ENCODE measurements at regions not wholly inside any gene's neighbourhood (a gene's known extent, or its start where the extent isn't known, plus 50 kb on each side); places are given as distances from the start of the nearest gene placed in this dataset.
A peak's percentile ranks its signal among the peaks of the same experiment; 100 is the strongest.

DNA sequence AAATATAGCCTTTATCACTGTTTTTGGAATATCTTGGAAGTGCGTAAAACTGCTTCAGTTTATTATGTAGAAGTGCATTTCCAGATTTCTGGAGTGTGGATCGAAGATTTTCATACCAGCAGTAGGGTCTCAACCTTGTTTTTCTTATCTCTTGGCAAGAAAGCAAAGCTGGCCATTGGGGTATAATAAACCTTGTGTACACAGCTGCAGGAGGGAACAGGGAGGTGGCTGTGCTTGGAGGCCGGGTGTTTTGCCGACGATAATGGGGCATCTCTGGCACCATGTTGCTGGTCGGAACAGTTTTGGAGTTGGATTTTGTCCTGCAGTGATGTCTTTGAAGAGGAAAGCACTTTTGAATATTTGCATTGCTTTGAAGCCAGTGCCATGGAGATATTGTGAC is 308.8 kb upstream of the DMRT1 start:
- H3K27me3 Mint-ChIP-seq (ENCODE audit: insufficient read depth, low read depth, poor library complexity) = peaks cover 3% of the 10 kb centered on the region
- DNase-seq (ENCODE audit: low spot score) = no peak
- no peak for TF ChIP-seq ZNF114 (CRISPR knock-in tag; IDR thresholded peaks at IDR 0.05)
- no peak for TF ChIP-seq ETS1 (IDR thresholded peaks at IDR 0.05)
- TF ChIP-seq, protein P1, sequence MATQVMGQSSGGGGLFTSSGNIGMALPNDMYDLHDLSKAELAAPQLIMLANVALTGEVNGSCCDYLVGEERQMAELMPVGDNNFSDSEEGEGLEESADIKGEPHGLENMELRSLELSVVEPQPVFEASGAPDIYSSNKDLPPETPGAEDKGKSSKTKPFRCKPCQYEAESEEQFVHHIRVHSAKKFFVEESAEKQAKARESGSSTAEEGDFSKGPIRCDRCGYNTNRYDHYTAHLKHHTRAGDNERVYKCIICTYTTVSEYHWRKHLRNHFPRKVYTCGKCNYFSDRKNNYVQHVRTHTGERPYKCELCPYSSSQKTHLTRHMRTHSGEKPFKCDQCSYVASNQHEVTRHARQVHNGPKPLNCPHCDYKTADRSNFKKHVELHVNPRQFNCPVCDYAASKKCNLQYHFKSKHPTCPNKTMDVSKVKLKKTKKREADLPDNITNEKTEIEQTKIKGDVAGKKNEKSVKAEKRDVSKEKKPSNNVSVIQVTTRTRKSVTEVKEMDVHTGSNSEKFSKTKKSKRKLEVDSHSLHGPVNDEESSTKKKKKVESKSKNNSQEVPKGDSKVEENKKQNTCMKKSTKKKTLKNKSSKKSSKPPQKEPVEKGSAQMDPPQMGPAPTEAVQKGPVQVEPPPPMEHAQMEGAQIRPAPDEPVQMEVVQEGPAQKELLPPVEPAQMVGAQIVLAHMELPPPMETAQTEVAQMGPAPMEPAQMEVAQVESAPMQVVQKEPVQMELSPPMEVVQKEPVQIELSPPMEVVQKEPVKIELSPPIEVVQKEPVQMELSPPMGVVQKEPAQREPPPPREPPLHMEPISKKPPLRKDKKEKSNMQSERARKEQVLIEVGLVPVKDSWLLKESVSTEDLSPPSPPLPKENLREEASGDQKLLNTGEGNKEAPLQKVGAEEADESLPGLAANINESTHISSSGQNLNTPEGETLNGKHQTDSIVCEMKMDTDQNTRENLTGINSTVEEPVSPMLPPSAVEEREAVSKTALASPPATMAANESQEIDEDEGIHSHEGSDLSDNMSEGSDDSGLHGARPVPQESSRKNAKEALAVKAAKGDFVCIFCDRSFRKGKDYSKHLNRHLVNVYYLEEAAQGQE (IDR thresholded peaks at IDR 0.05; ENCODE audit: unreplicated experiment) = no peak
- no peak for TF ChIP-seq NANOG (IDR thresholded peaks at IDR 0.05; ENCODE audit: borderline replicate concordance)
- TF ChIP-seq, protein P2, sequence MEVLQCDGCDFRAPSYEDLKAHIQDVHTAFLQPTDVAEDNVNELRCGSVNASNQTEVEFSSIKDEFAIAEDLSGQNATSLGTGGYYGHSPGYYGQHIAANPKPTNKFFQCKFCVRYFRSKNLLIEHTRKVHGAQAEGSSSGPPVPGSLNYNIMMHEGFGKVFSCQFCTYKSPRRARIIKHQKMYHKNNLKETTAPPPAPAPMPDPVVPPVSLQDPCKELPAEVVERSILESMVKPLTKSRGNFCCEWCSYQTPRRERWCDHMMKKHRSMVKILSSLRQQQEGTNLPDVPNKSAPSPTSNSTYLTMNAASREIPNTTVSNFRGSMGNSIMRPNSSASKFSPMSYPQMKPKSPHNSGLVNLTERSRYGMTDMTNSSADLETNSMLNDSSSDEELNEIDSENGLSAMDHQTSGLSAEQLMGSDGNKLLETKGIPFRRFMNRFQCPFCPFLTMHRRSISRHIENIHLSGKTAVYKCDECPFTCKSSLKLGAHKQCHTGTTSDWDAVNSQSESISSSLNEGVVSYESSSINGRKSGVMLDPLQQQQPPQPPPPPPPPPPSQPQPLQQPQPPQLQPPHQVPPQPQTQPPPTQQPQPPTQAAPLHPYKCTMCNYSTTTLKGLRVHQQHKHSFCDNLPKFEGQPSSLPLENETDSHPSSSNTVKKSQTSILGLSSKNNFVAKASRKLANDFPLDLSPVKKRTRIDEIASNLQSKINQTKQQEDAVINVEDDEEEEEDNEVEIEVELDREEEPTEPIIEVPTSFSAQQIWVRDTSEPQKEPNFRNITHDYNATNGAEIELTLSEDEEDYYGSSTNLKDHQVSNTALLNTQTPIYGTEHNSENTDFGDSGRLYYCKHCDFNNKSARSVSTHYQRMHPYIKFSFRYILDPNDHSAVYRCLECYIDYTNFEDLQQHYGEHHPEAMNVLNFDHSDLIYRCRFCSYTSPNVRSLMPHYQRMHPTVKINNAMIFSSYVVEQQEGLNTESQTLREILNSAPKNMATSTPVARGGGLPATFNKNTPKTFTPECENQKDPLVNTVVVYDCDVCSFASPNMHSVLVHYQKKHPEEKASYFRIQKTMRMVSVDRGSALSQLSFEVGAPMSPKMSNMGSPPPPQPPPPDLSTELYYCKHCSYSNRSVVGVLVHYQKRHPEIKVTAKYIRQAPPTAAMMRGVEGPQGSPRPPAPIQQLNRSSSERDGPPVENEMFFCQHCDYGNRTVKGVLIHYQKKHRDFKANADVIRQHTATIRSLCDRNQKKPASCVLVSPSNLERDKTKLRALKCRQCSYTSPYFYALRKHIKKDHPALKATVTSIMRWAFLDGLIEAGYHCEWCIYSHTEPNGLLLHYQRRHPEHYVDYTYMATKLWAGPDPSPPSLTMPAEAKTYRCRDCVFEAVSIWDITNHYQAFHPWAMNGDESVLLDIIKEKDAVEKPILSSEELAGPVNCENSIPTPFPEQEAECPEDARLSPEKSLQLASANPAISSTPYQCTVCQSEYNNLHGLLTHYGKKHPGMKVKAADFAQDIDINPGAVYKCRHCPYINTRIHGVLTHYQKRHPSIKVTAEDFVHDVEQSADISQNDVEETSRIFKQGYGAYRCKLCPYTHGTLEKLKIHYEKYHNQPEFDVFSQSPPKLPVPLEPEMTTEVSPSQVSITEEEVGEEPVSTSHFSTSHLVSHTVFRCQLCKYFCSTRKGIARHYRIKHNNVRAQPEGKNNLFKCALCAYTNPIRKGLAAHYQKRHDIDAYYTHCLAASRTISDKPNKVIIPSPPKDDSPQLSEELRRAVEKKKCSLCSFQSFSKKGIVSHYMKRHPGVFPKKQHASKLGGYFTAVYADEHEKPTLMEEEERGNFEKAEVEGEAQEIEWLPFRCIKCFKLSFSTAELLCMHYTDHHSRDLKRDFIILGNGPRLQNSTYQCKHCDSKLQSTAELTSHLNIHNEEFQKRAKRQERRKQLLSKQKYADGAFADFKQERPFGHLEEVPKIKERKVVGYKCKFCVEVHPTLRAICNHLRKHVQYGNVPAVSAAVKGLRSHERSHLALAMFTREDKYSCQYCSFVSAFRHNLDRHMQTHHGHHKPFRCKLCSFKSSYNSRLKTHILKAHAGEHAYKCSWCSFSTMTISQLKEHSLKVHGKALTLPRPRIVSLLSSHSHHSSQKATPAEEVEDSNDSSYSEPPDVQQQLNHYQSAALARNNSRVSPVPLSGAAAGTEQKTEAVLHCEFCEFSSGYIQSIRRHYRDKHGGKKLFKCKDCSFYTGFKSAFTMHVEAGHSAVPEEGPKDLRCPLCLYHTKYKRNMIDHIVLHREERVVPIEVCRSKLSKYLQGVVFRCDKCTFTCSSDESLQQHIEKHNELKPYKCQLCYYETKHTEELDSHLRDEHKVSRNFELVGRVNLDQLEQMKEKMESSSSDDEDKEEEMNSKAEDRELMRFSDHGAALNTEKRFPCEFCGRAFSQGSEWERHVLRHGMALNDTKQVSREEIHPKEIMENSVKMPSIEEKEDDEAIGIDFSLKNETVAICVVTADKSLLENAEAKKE (CRISPR knock-in tag; IDR thresholded peaks at IDR 0.05) = no peak
- TF ChIP-seq JUNB (IDR thresholded peaks at IDR 0.05; ENCODE audit: unreplicated experiment) = no peak
- TF ChIP-seq EZH2 (IDR thresholded peaks at IDR 0.05; ENCODE audit: low read depth, unreplicated experiment) = no peak
- no peak for TF ChIP-seq CTCF (conservative IDR thresholded peaks at IDR 0.05; ENCODE audit: low read depth in 2 of 2)
- no peak for TF ChIP-seq STAT1 (IDR thresholded peaks at IDR 0.05; ENCODE audit: unreplicated experiment)
- no peak for TF ChIP-seq ZNF331 (CRISPR knock-in tag; IDR thresholded peaks at IDR 0.05; ENCODE audit: low read depth)
- TF ChIP-seq EZH2phosphoT487 (IDR thresholded peaks at IDR 0.05; ENCODE audit: unreplicated experiment) = no peak
- no peak for TF ChIP-seq CREB1 (CRISPR knock-in tag; IDR thresholded peaks at IDR 0.05; ENCODE audit: low read depth)
- TF ChIP-seq POLR2AphosphoS5 (IDR thresholded peaks at IDR 0.05; ENCODE audit: low read depth) = no peak
- H3K4me3 Mint-ChIP-seq = no peak overlapping the region
- no peak for ATAC-seq
- H3K4me2 ChIP-seq = peak overlapping the region; percentile 24; the same call in 1 of the 2 replicates
- no peaks in the 10 kb centered on the region for H3K9me2 ChIP-seq (ENCODE audit: insufficient read depth)
- peaks cover 73% of the 10 kb centered on the region for H4K20me1 ChIP-seq (replicated peaks; ENCODE audit: insufficient read depth)
- no peaks in the 10 kb centered on the region for H3K27me3 ChIP-seq (ENCODE audit: insufficient read depth)
- H3K4me1 Mint-ChIP-seq = peaks cover 48% of the 10 kb centered on the region
- H3K9me3 Mint-ChIP-seq = no peaks in the 10 kb centered on the region
- H3K27ac Mint-ChIP-seq = no peak overlapping the region
- H3F3A ChIP-seq (replicated peaks; ENCODE audit: low read depth) = no peaks in the 10 kb centered on the region
- no peak overlapping the region for H3K4me3 ChIP-seq
- H2AFZ ChIP-seq = no peak overlapping the region
- H3K79me2 ChIP-seq (replicated peaks; ENCODE audit: insufficient read depth) = peaks cover 99% of the 10 kb centered on the region
- H3K4me1 ChIP-seq (ENCODE audit: insufficient read depth) = peaks cover 56% of the 10 kb centered on the region
- no peaks in the 10 kb centered on the region for H3K36me3 ChIP-seq (ENCODE audit: insufficient read depth)
- no peak overlapping the region for H3K27ac ChIP-seq (ENCODE audit: low read depth)
- no peaks in the 10 kb centered on the region; the same call in 2 of the 3 replicates for H3K36me3 Mint-ChIP-seq (ENCODE audit: low read depth)

Data from GM23338 (cell line).